GM19328 (cell line): ENCODE measurements at regions not wholly inside any gene's neighbourhood (a gene's known extent, or its start where the extent isn't known, plus 50 kb on each side); places are given as distances from the start of the nearest gene placed in this dataset.
"Not testable (repeated sequence)": the region's sequence is repeated elsewhere in the genome, so short reads cannot be mapped to it uniquely, and the experiment has no call there.

Source experiments
- ATAC-seq: cut with Tn5 transposase; IDR thresholded peaks from one replicate; pipeline ENCODE4 v1.9.1; 2021; ENCODE audit warnings: mild to moderate bottlenecking, moderate library complexity; ENCODE audit not compliant: unreplicated experiment

- ATAC-seq: no peak
These were observed 131.7 kb downstream of the HHIPL2 start for GRCh38 chr1:222416001-222416791.

GRCh38 chr1:222415441-222415840 is 132.5 kb downstream of the HHIPL2 start:
- no peak for ATAC-seq

- ATAC-seq: no peak
These were observed 133.8 kb downstream of the HHIPL2 start for GRCh38 chr1:222413991-222414549.

- ATAC-seq: no peak
These were observed 134.5 kb downstream of the HHIPL2 start for GRCh38 chr1:222413436-222413835.

GRCh38 chr1:222404710-222405109 is 143.2 kb downstream of the HHIPL2 start:
- no peak for ATAC-seq

- no peak for ATAC-seq
These were observed 148.7 kb downstream of the HHIPL2 start for GRCh38 chr1:222399197-222399596.

GRCh38 chr1:222394224-222394623 is 153.7 kb downstream of the HHIPL2 start:
- ATAC-seq: no peak

GRCh38 chr1:222392556-222392955 is 155.3 kb downstream of the HHIPL2 start:
- no peak for ATAC-seq

GRCh38 chr1:222390181-222390580 is 157.7 kb downstream of the HHIPL2 start:
- no peak for ATAC-seq

GRCh38 chr1:222387007-222387814 is 160.7 kb downstream of the HHIPL2 start:
- no peak for ATAC-seq

GRCh38 chr1:222385955-222386354 is 161.9 kb downstream of the HHIPL2 start:
- ATAC-seq: no peak

GRCh38 chr1:222385262-222385661 is 162.6 kb downstream of the HHIPL2 start:
- ATAC-seq: no peak

- ATAC-seq: no peak
These were observed 163.4 kb downstream of the HHIPL2 start for GRCh38 chr1:222384531-222384930.

- no peak for ATAC-seq
These were observed 165.7 kb downstream of the HHIPL2 start for GRCh38 chr1:222382171-222382570.

GRCh38 chr1:222377428-222378088 is 170.3 kb downstream of the HHIPL2 start:
- no peak for ATAC-seq

- not testable (repeated sequence) for ATAC-seq
These were observed 171.1 kb downstream of the HHIPL2 start for GRCh38 chr1:222376791-222377190.

- no peak for ATAC-seq
These were observed 172.2 kb downstream of the HHIPL2 start for GRCh38 chr1:222375701-222376100.

- ATAC-seq: no peak
These were observed 173.9 kb downstream of the HHIPL2 start for GRCh38 chr1:222373831-222374602.

GRCh38 chr1:222373216-222373615 is 174.7 kb downstream of the HHIPL2 start:
- no peak for ATAC-seq

- ATAC-seq: no peak
These were observed 175.7 kb downstream of the HHIPL2 start for GRCh38 chr1:222372221-222372620.
